ENCODE measurements at regions not wholly inside any gene's neighbourhood (a gene's known extent, or its start where the extent isn't known, plus 50 kb on each side); places are given as distances from the start of the nearest gene placed in this dataset.

DNA sequence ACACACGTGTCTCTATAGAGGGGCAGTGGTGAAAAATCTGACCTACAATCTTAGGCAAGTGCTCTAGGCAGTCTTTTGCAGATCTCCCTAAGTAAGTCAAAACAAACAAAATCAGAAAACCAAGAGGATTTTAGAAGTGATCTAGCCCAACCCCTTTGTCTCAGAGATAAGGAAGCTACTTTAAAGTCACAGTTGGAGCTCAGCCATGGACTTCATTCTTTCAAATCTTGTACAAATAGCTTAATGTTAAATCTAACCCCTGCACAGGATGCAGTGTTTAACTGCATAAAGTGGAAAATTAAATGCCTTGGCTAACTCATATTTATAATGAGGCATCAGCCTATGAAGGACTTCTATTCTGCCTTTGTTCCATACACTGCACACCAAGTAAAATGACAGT, 135.1 kb upstream of the RFX3 start:
- no peak overlapping the region for H3K27ac ChIP-seq
- H3K9me3 ChIP-seq: no peaks in the 10 kb centered on the region
- no peak for DNase-seq
- no peaks in the 10 kb centered on the region for H3K4me1 ChIP-seq (ENCODE audit: insufficient read depth)
- H3K36me3 ChIP-seq: no peaks in the 10 kb centered on the region
- H3K4me3 ChIP-seq: no peak overlapping the region
- TF ChIP-seq, protein P1, sequence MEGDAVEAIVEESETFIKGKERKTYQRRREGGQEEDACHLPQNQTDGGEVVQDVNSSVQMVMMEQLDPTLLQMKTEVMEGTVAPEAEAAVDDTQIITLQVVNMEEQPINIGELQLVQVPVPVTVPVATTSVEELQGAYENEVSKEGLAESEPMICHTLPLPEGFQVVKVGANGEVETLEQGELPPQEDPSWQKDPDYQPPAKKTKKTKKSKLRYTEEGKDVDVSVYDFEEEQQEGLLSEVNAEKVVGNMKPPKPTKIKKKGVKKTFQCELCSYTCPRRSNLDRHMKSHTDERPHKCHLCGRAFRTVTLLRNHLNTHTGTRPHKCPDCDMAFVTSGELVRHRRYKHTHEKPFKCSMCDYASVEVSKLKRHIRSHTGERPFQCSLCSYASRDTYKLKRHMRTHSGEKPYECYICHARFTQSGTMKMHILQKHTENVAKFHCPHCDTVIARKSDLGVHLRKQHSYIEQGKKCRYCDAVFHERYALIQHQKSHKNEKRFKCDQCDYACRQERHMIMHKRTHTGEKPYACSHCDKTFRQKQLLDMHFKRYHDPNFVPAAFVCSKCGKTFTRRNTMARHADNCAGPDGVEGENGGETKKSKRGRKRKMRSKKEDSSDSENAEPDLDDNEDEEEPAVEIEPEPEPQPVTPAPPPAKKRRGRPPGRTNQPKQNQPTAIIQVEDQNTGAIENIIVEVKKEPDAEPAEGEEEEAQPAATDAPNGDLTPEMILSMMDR (IDR thresholded peaks at IDR 0.05): no peak
- TF ChIP-seq POLR2A (IDR thresholded peaks at IDR 0.05) (no peak), EP300 (IDR thresholded peaks at IDR 0.05) (no peak)
- H3K27me3 ChIP-seq: no peaks in the 10 kb centered on the region
- WGBS, 3 donors: 61 to 72% (median 67%) methylated on average over 1 of the region's 1 CpG
- intact Hi-C loops (cut with DNase I): no loop called here

GRCh38 chr9:3659647-3660046, 133.8 kb upstream of the RFX3 start:
- no peak overlapping the region for H3K4me3 ChIP-seq
- WGBS, 3 donors: 82 to 89% (median 88%) methylated on average over 2 of the region's 2 CpGs
- no peak for DNase-seq
- TF ChIP-seq EP300 (IDR thresholded peaks at IDR 0.05) (no peak), POLR2A (IDR thresholded peaks at IDR 0.05) (no peak)
- TF ChIP-seq, protein P1 (IDR thresholded peaks at IDR 0.05): no peak
- H3K36me3 ChIP-seq: no peaks in the 10 kb centered on the region
- H3K4me1 ChIP-seq (ENCODE audit: insufficient read depth): no peaks in the 10 kb centered on the region
- intact Hi-C loops (cut with DNase I): loop anchor here in 1 of 4 donors (2.0 kb wide), 1 partner anchor 39 kb away; no protein-coding TSS in a partner anchor
- no peaks in the 10 kb centered on the region for H3K27me3 ChIP-seq
- no peak overlapping the region for H3K27ac ChIP-seq
- H3K9me3 ChIP-seq: no peaks in the 10 kb centered on the region

DNA sequence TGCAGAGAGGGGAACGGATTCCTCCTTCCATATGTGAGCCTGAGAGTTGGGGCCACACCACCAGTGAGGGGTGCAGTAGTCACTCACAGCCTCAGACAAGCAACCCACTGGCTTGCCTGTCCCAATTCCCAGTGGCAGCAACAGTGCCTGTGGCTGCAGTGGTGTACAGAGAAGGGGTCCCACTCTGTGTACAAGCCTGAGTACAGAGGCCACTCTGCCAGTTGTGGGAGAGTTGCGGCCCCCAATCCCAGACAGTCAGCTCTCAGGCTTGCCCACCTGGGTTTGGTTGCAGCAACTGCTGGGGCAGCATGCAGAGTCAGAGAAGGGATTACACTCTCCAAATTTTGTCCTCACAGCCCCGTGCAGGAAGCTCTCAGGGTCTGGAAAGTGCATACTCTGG, 133.2 kb upstream of the RFX3 start:
- DNase-seq: no peak
- Histone ChIP-seq H3K4me1 (ENCODE audit: insufficient read depth) (no peaks in the 10 kb centered on the region), H3K27ac (no peak overlapping the region), H3K27me3 (no peaks in the 10 kb centered on the region), H3K4me3 (no peak overlapping the region), H3K36me3 (no peaks in the 10 kb centered on the region), H3K9me3 (no peaks in the 10 kb centered on the region)
- intact Hi-C loops (cut with DNase I): loop anchor here in 1 of 4 donors (2.0 kb wide), 1 partner anchor 40 kb away; no protein-coding TSS in a partner anchor
- TF ChIP-seq EP300 (IDR thresholded peaks at IDR 0.05) (no peak), POLR2A (IDR thresholded peaks at IDR 0.05) (no peak)
- TF ChIP-seq, protein P1 (IDR thresholded peaks at IDR 0.05): no peak
- WGBS, 3 donors: 84 to 100% (median 91%) methylated on average over 3 of the region's 3 CpGs

DNA sequence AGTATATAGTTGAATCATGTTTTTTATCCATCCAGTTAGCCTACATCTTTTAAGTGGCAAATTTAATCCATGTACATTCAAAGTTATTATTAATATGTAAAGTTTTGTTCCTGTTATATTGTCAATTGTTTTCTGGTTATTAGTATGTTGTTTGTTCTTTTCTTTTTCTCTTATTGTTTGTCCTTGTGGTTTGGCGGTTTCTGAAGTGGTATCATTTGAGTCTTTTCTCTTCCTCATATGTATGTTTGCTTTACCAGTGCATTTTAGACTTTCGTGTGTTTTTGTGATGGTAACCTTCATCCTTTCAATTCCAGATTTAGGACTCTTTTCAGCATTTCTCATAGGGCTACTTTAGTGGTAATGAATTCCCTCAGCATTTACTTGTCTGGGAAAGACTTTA, 130.4 kb upstream of the RFX3 start:
- Histone ChIP-seq H3K4me3 (no peak overlapping the region), H3K9me3 (no peaks in the 10 kb centered on the region), H3K27ac (no peak overlapping the region), H3K27me3 (no peaks in the 10 kb centered on the region), H3K4me1 (ENCODE audit: insufficient read depth) (no peaks in the 10 kb centered on the region), H3K36me3 (no peaks in the 10 kb centered on the region)
- TF ChIP-seq EP300 (IDR thresholded peaks at IDR 0.05): no peak
- no peak for TF ChIP-seq POLR2A (IDR thresholded peaks at IDR 0.05)
- TF ChIP-seq, protein P1 (IDR thresholded peaks at IDR 0.05): no peak
- intact Hi-C loops (cut with DNase I): no loop called here
- 93 to 100% (median 99%) methylated on average over 2 of the region's 2 CpGs for WGBS, 3 donors
- no peak for DNase-seq

All from ovary (tissue), 7 donors.